SK-N-SH (cell line): ENCODE measurements at regions not wholly inside any gene's neighbourhood (a gene's known extent, or its start where the extent isn't known, plus 50 kb on each side); places are given as distances from the start of the nearest gene placed in this dataset.

ENCODE experiments used
- CTCF ChIA-PET: fragments of 300-600, 350-600 bp; formaldehyde crosslinking; extraction: SDS; loops from one replicate; lab custom pipeline; 2021; lab: Yijun Ruan, JAX
- POLR2A ChIA-PET: fragments of 350-600 bp; sonication (Branson Sonifier 250); formaldehyde crosslinking; extraction: SDS; loops from one replicate; lab custom pipeline; 2020; ENCODE audit warnings: antibody characterized with exemption, inconsistent platforms; lab: Yijun Ruan, JAX
- DNase-seq: peaks from one replicate; pipeline ENCODE4 v3.0.0; 2012
- H2AFZ ChIP-seq: fragments of 200-600 bp; sonication (generic); 2 replicates; pipeline ENCODE4 v1.8.1; 2016; ENCODE audit warnings: antibody characterized with exemption, mild to moderate bottlenecking, low read depth
- H3F3A ChIP-seq: fragments of 200-600 bp; sonication (generic); replicated peaks from 2 replicates; pipeline ENCODE3; 2016; ENCODE audit warnings: antibody characterized with exemption, mild to moderate bottlenecking; ENCODE audit not compliant: insufficient read depth
- H3K27ac ChIP-seq, 2 experiments: fragments of 200-500 bp in 1 of 2; fragments of 200-600 bp in 1 of 2; sonication (Bioruptor generic) in 1 of 2; sonication (generic), shearing (Covaris generic) in 1 of 2; 2 replicates each; pipeline versions ENCODE4 v1.5.1 to v1.6.1; 2014 to 2016; ENCODE audit warnings: low read depth in 2 of 2, inconsistent platforms in 1 of 2, low read length in 1 of 2, mild to moderate bottlenecking in 1 of 2, mixed read lengths in 1 of 2
- H3K27me3 ChIP-seq: fragments of 200-600 bp; sonication (generic), shearing (Covaris generic); 2 replicates; pipeline ENCODE4 v1.6.1; 2016; ENCODE audit warnings: mixed run types; ENCODE audit not compliant: insufficient read depth
- H3K36me3 ChIP-seq, 2 experiments: fragments of 200-500 bp in 1 of 2; fragments of 200-600 bp in 1 of 2; sonication (Bioruptor generic) in 1 of 2; sonication (generic) in 1 of 2; replicated peaks in 1 of 2; 2 replicates each; pipeline versions ENCODE3 to v1.5.1; 2014 to 2016; ENCODE audit warnings: low read length in 1 of 2, mild to moderate bottlenecking in 1 of 2; ENCODE audit not compliant: insufficient read depth in 2 of 2, control insufficient read depth in 1 of 2
- H3K4me1 ChIP-seq, 2 experiments: fragments of 200-500 bp in 1 of 2; fragments of 200-600 bp in 1 of 2; sonication (Bioruptor generic) in 1 of 2; sonication (generic), shearing (Covaris generic) in 1 of 2; 2 replicates each; pipeline versions ENCODE4 v1.5.1 to v1.6.1; 2014 to 2016; ENCODE audit warnings: low read depth in 1 of 2, low read length in 1 of 2, mixed run types in 1 of 2; ENCODE audit not compliant: insufficient read depth in 2 of 2, control insufficient read depth in 1 of 2
- H3K4me2 ChIP-seq: fragments of 200-600 bp; sonication (generic), shearing (Covaris generic); 2 replicates; pipeline ENCODE4 v1.6.1; 2017; ENCODE audit warnings: mixed run types
- H3K4me3 ChIP-seq, 2 experiments: fragments of 200-500 bp in 1 of 2; fragments of 200-600 bp in 1 of 2; sonication (Bioruptor generic) in 1 of 2; sonication (generic), shearing (Covaris generic) in 1 of 2; 2 replicates each; pipeline versions ENCODE4 v1.5.1 to v1.8.1; 2014 to 2016; ENCODE audit warnings: low read depth in 2 of 2, inconsistent platforms in 1 of 2, low read length in 1 of 2, mild to moderate bottlenecking in 1 of 2, mixed read lengths in 1 of 2, moderate library complexity in 1 of 2
- H3K79me2 ChIP-seq: fragments of 200-600 bp; sonication (generic); 2 replicates; pipeline ENCODE4 v1.8.1; 2017; ENCODE audit warnings: mild to moderate bottlenecking; ENCODE audit not compliant: insufficient read depth
- H3K9ac ChIP-seq: fragments of 200-600 bp; sonication (generic); 2 replicates; pipeline ENCODE4 v1.6.1; 2017; ENCODE audit warnings: mixed run types
- H3K9me2 ChIP-seq: fragments of 200-600 bp; sonication (generic); 2 replicates; pipeline ENCODE4 v1.6.1; 2017; ENCODE audit warnings: mixed run types
- H3K9me3 ChIP-seq: fragments of 200-600 bp; sonication (generic); 2 replicates; pipeline ENCODE4 v1.6.1; 2017; ENCODE audit warnings: mixed run types, mild to moderate bottlenecking, moderate library complexity
- H4K20me1 ChIP-seq: fragments of 200-600 bp; sonication (generic); 2 replicates; pipeline ENCODE4 v1.6.1; 2017; ENCODE audit warnings: mild to moderate bottlenecking, mixed run types; ENCODE audit not compliant: insufficient read depth
- CHD2 ChIP-seq: fragments of 150-350 bp; IDR thresholded peaks from 2 replicates; pipeline ENCODE4 v1.6.1; 2018; ENCODE audit warnings: low read length; ENCODE audit not compliant: partially characterized antibody
- EP300 ChIP-seq, 2 experiments: IDR thresholded peaks; 2 replicates each; pipeline versions ENCODE4 v1.4.0 to v1.6.1; 2012; ENCODE audit warnings: borderline replicate concordance in 1 of 2, low read depth in 1 of 2, low read length in 1 of 2
- EZH2phosphoT487 ChIP-seq: fragments of 200-600 bp; sonication (generic); IDR thresholded peaks from 2 replicates; pipeline ENCODE4 v1.6.1; 2017; ENCODE audit warnings: low read depth, mixed run types, mild to moderate bottlenecking, antibody characterized with exemption, moderate library complexity, borderline replicate concordance
- FOXJ3 ChIP-seq: sonication (generic); formaldehyde crosslinking; IDR thresholded peaks from 2 replicates; pipeline ENCODE4 v1.5.1; 2020; ENCODE audit warnings: mild to moderate bottlenecking, missing genetic modification reagents
- JUND ChIP-seq: IDR thresholded peaks from 2 replicates; pipeline ENCODE4 v1.4.0; 2012
- MEF2A ChIP-seq: IDR thresholded peaks from 2 replicates; pipeline ENCODE4 v1.4.0; 2012; ENCODE audit warnings: low read depth, borderline replicate concordance
- MXI1 ChIP-seq: IDR thresholded peaks from 2 replicates; pipeline ENCODE4 v1.6.1; 2012; ENCODE audit warnings: mild to moderate bottlenecking, low read depth, low read length, improper control_type of control experiment
- NFIC ChIP-seq: IDR thresholded peaks from 2 replicates; pipeline ENCODE4 v1.4.0; 2012; ENCODE audit warnings: borderline replicate concordance
- POLR2AphosphoS5 ChIP-seq: IDR thresholded peaks from 2 replicates; pipeline ENCODE4 v1.6.1; 2012; ENCODE audit warnings: low read depth, low read length
- RAD21 ChIP-seq: IDR thresholded peaks from 2 replicates; pipeline ENCODE4 v1.6.1; 2012; ENCODE audit warnings: mild to moderate bottlenecking, low read length
- RFX5 ChIP-seq: IDR thresholded peaks from 2 replicates; pipeline ENCODE4 v1.6.1; 2012; ENCODE audit warnings: mild to moderate bottlenecking, improper control_type of control experiment, low read length
- RXRA ChIP-seq: IDR thresholded peaks from 2 replicates; pipeline ENCODE4 v1.4.0; 2012; ENCODE audit warnings: low read depth, mild to moderate bottlenecking, borderline replicate concordance
- SIN3A ChIP-seq: IDR thresholded peaks from 2 replicates; pipeline ENCODE4 v1.6.1; 2012; ENCODE audit warnings: low read depth, mild to moderate bottlenecking, low read length, moderate library complexity, borderline replicate concordance
- SMC3 ChIP-seq: IDR thresholded peaks from 2 replicates; pipeline ENCODE4 v1.6.1; 2012; ENCODE audit warnings: low read depth, low read length, improper control_type of control experiment
- TAF1 ChIP-seq: IDR thresholded peaks from 2 replicates; pipeline ENCODE4 v1.6.1; 2012; ENCODE audit warnings: low read depth, mild to moderate bottlenecking, low read length, moderate library complexity, borderline replicate concordance
- TCF12 ChIP-seq: IDR thresholded peaks from 2 replicates; pipeline ENCODE4 v1.4.0; 2012
- YY1 ChIP-seq: IDR thresholded peaks from 2 replicates; pipeline ENCODE4 v1.4.0; 2012; ENCODE audit warnings: low read depth, mild to moderate bottlenecking
- WGBS: methylation state at CpG from one replicate; pipeline ENCODE4 v1.1.6; 2017; ENCODE audit warnings: low lambda C conversion rate; 5-methylcytosine and 5-hydroxymethylcytosine counted together

DNA sequence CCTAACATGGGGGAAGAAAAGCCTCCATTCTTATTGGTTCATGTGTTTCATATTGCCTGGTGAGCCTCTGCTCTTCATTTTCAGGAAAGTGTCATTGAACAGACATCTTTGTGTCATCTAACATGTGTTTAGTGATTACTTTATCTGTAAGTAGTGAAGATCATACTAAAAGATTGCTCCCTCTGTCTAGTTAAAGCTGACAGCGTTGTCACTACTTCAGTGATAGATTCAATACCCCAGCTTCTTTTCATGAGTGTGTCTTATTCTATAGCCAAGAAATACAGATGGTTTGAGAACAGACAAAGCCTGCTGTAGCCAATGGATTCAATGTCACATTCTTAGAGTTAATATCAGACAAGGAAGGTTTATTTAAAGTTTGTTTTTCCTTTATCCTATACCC lies 85.1 kb downstream of the NKX6-1 start:
- ChIA-PET POLR2A (no interaction called here), CTCF (interaction anchor here (1.1 kb wide), 1 partner anchor 9 kb away, joined by 3 read pairs; no protein-coding TSS in a partner anchor)
- DNase-seq, result no peak
- Histone ChIP-seq H3K36me3 (no peaks in the 10 kb centered on the region), H3K4me3 (no peak overlapping the region), H3F3A (no peaks in the 10 kb centered on the region), H3K9me3 (no peaks in the 10 kb centered on the region), H3K4me2 (no peak overlapping the region), H3K79me2 (no peaks in the 10 kb centered on the region), H3K4me1 (no peaks in the 10 kb centered on the region), H3K9ac (no peak overlapping the region), H2AFZ (no peak overlapping the region), H3K27me3 (no peaks in the 10 kb centered on the region), H3K9me2 (no peaks in the 10 kb centered on the region), H3K27ac (no peak overlapping the region), H4K20me1 (no peaks in the 10 kb centered on the region)
- no peak for TF ChIP-seq CHD2
- 0% methylated on average over 1 of the region's 1 CpG for WGBS

- no peak for TF ChIP-seq POLR2AphosphoS5
- no peak for TF ChIP-seq RXRA
- TF ChIP-seq MEF2A, result no peak
- TF ChIP-seq NFIC, result no peak
- TF ChIP-seq RFX5, result no peak
- TF ChIP-seq CHD2, result no peak
- no peak for TF ChIP-seq MXI1
- no peak for TF ChIP-seq FOXJ3 (CRISPR knock-in tag)
- TF ChIP-seq SIN3A, result no peak
- no peak for TF ChIP-seq EZH2phosphoT487
- TF ChIP-seq TCF12, result no peak
- no peak for TF ChIP-seq YY1
- no peak for TF ChIP-seq RAD21
- TF ChIP-seq EP300 (IDR thresholded peaks at IDR 0.05; ENCODE audit: borderline replicate concordance in 1 of 2, low read depth in 1 of 2, low read length in 1 of 2), result no peak
- no peak for TF ChIP-seq SMC3
- TF ChIP-seq TAF1, result no peak
- TF ChIP-seq JUND, result no peak
- H3K9ac ChIP-seq, result no peak overlapping the region
- H3K79me2 ChIP-seq, result no peaks in the 10 kb centered on the region
- ChIA-PET CTCF (no interaction called here), POLR2A (no interaction called here)
- no peak overlapping the region for H3K4me2 ChIP-seq
- no peak for DNase-seq
- no peak overlapping the region for H3K4me3 ChIP-seq
- no peaks in the 10 kb centered on the region for H3K9me3 ChIP-seq
- H3F3A ChIP-seq, result no peaks in the 10 kb centered on the region
- H3K4me1 ChIP-seq, result no peaks in the 10 kb centered on the region
- no peaks in the 10 kb centered on the region for H3K36me3 ChIP-seq
- H4K20me1 ChIP-seq, result no peaks in the 10 kb centered on the region
- H3K27me3 ChIP-seq, result no peaks in the 10 kb centered on the region
- H3K9me2 ChIP-seq, result no peaks in the 10 kb centered on the region
- no peak overlapping the region for H3K27ac ChIP-seq
- H2AFZ ChIP-seq, result no peak overlapping the region
These were observed 85.6 kb downstream of the NKX6-1 start for GRCh38 chr4:84413480-84413879.
